ENCODE measurements at regions not wholly inside any gene's neighbourhood (a gene's known extent, or its start where the extent isn't known, plus 50 kb on each side); places are given as distances from the start of the nearest gene placed in this dataset.

DNA sequence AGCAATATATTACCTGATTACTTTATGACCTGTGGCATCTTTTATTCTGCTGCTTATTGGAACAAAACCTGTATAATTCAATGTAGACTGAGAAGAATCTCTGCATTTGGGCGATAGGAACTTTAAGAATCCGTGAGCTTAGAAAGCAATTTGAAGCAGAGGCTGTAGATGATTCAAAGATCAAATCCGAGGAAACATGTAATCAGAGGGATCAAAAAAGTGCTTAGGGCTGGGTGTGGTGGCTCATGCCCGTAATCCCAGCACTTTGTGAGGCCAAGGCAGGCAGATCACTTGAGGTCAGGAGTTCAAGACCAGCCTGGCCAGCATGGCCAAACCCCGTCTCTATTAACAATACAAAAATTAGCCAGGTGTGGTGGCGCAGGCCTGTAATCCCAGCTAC, 198.4 kb downstream of the MTX2 start:
- TF ChIP-seq, protein P1, sequence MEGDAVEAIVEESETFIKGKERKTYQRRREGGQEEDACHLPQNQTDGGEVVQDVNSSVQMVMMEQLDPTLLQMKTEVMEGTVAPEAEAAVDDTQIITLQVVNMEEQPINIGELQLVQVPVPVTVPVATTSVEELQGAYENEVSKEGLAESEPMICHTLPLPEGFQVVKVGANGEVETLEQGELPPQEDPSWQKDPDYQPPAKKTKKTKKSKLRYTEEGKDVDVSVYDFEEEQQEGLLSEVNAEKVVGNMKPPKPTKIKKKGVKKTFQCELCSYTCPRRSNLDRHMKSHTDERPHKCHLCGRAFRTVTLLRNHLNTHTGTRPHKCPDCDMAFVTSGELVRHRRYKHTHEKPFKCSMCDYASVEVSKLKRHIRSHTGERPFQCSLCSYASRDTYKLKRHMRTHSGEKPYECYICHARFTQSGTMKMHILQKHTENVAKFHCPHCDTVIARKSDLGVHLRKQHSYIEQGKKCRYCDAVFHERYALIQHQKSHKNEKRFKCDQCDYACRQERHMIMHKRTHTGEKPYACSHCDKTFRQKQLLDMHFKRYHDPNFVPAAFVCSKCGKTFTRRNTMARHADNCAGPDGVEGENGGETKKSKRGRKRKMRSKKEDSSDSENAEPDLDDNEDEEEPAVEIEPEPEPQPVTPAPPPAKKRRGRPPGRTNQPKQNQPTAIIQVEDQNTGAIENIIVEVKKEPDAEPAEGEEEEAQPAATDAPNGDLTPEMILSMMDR (IDR thresholded peaks at IDR 0.05): no peak
- TF ChIP-seq RFX5 (IDR thresholded peaks at IDR 0.05): no peak
- no peak for TF ChIP-seq POLR2A (IDR thresholded peaks at IDR 0.05; ENCODE audit: low read length)
- no peak for TF ChIP-seq SREBF2 (IDR thresholded peaks at IDR 0.05)
- no peak for TF ChIP-seq EHMT2 (IDR thresholded peaks at IDR 0.05; ENCODE audit: low read depth)
- no peak for TF ChIP-seq MAFK (IDR thresholded peaks at IDR 0.05; ENCODE audit: partially characterized antibody)
- TF ChIP-seq GATA3 (IDR thresholded peaks at IDR 0.05; ENCODE audit: borderline replicate concordance): no peak
- TF ChIP-seq CHD2 (IDR thresholded peaks at IDR 0.05; ENCODE audit: low read length, partially characterized antibody): no peak
- no peak for TF ChIP-seq FOSL2 (IDR thresholded peaks at IDR 0.05)
- no peak for TF ChIP-seq FOSL2 (CRISPR knock-in tag; IDR thresholded peaks at IDR 0.05)
- TF ChIP-seq, protein P2, sequence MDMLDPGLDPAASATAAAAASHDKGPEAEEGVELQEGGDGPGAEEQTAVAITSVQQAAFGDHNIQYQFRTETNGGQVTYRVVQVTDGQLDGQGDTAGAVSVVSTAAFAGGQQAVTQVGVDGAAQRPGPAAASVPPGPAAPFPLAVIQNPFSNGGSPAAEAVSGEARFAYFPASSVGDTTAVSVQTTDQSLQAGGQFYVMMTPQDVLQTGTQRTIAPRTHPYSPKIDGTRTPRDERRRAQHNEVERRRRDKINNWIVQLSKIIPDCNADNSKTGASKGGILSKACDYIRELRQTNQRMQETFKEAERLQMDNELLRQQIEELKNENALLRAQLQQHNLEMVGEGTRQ (IDR thresholded peaks at IDR 0.05): no peak
- no peak for TF ChIP-seq MYC (IDR thresholded peaks at IDR 0.05; ENCODE audit: borderline replicate concordance, low read length)

Measured in A549 (cell line).